B cell (primary cell): ENCODE measurements at regions not wholly inside any gene's neighbourhood (a gene's known extent, or its start where the extent isn't known, plus 50 kb on each side); places are given as distances from the start of the nearest gene placed in this dataset.

Experiments
- ATAC-seq: fragments of 200-7000 bp; cut with Tn5 transposase; one replicate; pipeline ENCODE4 v1.10.0; 2021; ENCODE audit warnings: low read depth, mild to moderate bottlenecking, moderate number of reproducible peaks, moderate library complexity
- CTCF ChIA-PET: fragments of 350-600 bp; sonication (Branson Sonifier 250); formaldehyde crosslinking; loops from one replicate; lab custom pipeline; 2021; ENCODE audit warnings: antibody characterized with exemption, inconsistent platforms; lab: Charles Lee
- POLR2A ChIA-PET: fragments of 350-600 bp; sonication (Branson Sonifier 250); formaldehyde crosslinking; loops from one replicate; lab custom pipeline; 2021; ENCODE audit warnings: antibody characterized with exemption; lab: Charles Lee
- DNase-seq: peaks from one replicate; pipeline ENCODE4 v3.0.0; 2013
- H2AFZ ChIP-seq: 2 replicates; pipeline ENCODE4 v1.6.1; 2012; ENCODE audit warnings: mild to moderate bottlenecking, low read depth, low read length; ENCODE audit not compliant: insufficient read depth, poor library complexity, severe bottlenecking
- H3K27ac ChIP-seq, 2 donors: 1 replicate in 1 of 2; 2 replicates in 1 of 2; pipeline ENCODE4 v1.5.1; 2012 to 2013; ENCODE audit warnings: low read length in 2 of 2, mild to moderate bottlenecking in 2 of 2, moderate library complexity in 1 of 2
- H3K27me3 ChIP-seq, 4 experiments: fragments of 200-600 bp in 1 of 4; sonication (generic) in 1 of 4; replicated peaks in 1 of 4; 1 replicate in 2 of 4; 2 replicates in 2 of 4; pipeline versions ENCODE4 v1.6.1 to v1.7.0; 2013 to 2016; ENCODE audit warnings: low read length in 3 of 4, mild to moderate bottlenecking in 2 of 4, mixed read lengths in 1 of 4, moderate library complexity in 1 of 4; ENCODE audit not compliant: insufficient read depth in 4 of 4, control insufficient read depth in 3 of 4; ENCODE audit errors: control extremely low read depth in 1 of 4
- H3K36me3 ChIP-seq, 2 experiments: replicated peaks in 1 of 2; 1 replicate in 1 of 2; 2 replicates in 1 of 2; pipeline versions ENCODE4 v1.6.1 to v1.7.1; 2013; ENCODE audit warnings: low read length in 1 of 2; ENCODE audit not compliant: insufficient read depth in 2 of 2, control insufficient read depth in 1 of 2; ENCODE audit errors: control extremely low read depth in 1 of 2, extremely low read depth in 1 of 2
- H3K4me1 ChIP-seq, 2 donors: fragments of 200-600 bp in 1 of 2; sonication (generic) in 1 of 2; 1 replicate in 1 of 2; 2 replicates in 1 of 2; pipeline versions ENCODE4 v1.5.1 to v1.6.1; 2013 to 2017; ENCODE audit warnings: low read length in 2 of 2; ENCODE audit not compliant: control insufficient read depth in 2 of 2, insufficient read depth in 2 of 2
- H3K4me2 ChIP-seq: replicated peaks from 2 replicates; pipeline ENCODE3; 2012; ENCODE audit warnings: mild to moderate bottlenecking, low read depth, low read length; ENCODE audit not compliant: poor library complexity, severe bottlenecking
- H3K4me3 ChIP-seq, 5 experiments: fragments of 200-600 bp in 1 of 5; sonication (generic) in 1 of 5; 1 replicate in 3 of 5; 2 replicates in 2 of 5; pipeline versions ENCODE4 v1.5.1 to v1.7.0; 2011 to 2016; ENCODE audit warnings: low read length in 4 of 5, mild to moderate bottlenecking in 4 of 5, low read depth in 2 of 5, control low read depth in 1 of 5, moderate library complexity in 1 of 5; ENCODE audit not compliant: insufficient read depth in 1 of 5; ENCODE audit errors: control extremely low read depth in 1 of 5, extremely low read depth in 1 of 5
- H3K79me2 ChIP-seq: fragments of 200-600 bp; sonication (generic); one replicate; pipeline ENCODE4 v1.6.0; 2016; ENCODE audit warnings: low read length; ENCODE audit not compliant: control insufficient read depth, insufficient read depth
- H3K9ac ChIP-seq: fragments of 200-600 bp; sonication (generic); 2 replicates; pipeline ENCODE4 v1.6.1; 2017; ENCODE audit warnings: mild to moderate bottlenecking, low read length, moderate library complexity
- H3K9me3 ChIP-seq, 3 donors: one replicate each; pipeline versions ENCODE4 v1.6.1 to v1.7.1; 2013; ENCODE audit warnings: low read length in 2 of 3; ENCODE audit not compliant: control insufficient read depth in 2 of 3, insufficient read depth in 1 of 3; ENCODE audit errors: control extremely low read depth in 1 of 3
- H4K20me1 ChIP-seq: 2 replicates; pipeline ENCODE4 v1.6.0; 2012; ENCODE audit warnings: mild to moderate bottlenecking, low read length; ENCODE audit not compliant: insufficient read depth, control insufficient read depth, poor library complexity, severe bottlenecking
- H3K27ac Mint-ChIP-seq: one replicate; pipeline ENCODE4 v1.8.0; 2021; ENCODE audit warnings: mixed read lengths
- H3K27me3 Mint-ChIP-seq: one replicate; pipeline ENCODE4 v1.8.0; 2021; ENCODE audit warnings: mixed read lengths
- H3K4me1 Mint-ChIP-seq: one replicate; pipeline ENCODE4 v1.8.0; 2021; ENCODE audit warnings: mixed read lengths
- H3K4me3 Mint-ChIP-seq: one replicate; pipeline ENCODE4 v1.8.0; 2021; ENCODE audit warnings: mixed read lengths
- H3K9me3 Mint-ChIP-seq: one replicate; pipeline ENCODE4 v1.8.0; 2022; ENCODE audit warnings: mixed read lengths; ENCODE audit not compliant: insufficient read depth
- CTCF ChIP-seq: fragments of 200-600 bp; IDR thresholded peaks from one replicate; pipeline ENCODE4 v1.8.0; 2022; ENCODE audit warnings: antibody characterized with exemption, mild to moderate bottlenecking
- EZH2 ChIP-seq: IDR thresholded peaks from 2 replicates; pipeline ENCODE4 v1.6.1; 2012; ENCODE audit warnings: borderline replicate concordance, low read depth, mild to moderate bottlenecking, moderate library complexity, low read length; ENCODE audit not compliant: insufficient read depth, poor library complexity, severe bottlenecking
- WGBS: methylation state at CpG from one replicate; pipeline ENCODE4 v1.1.5; 2013; ENCODE audit warnings: missing lambda C conversion rate; ENCODE audit not compliant: insufficient coverage; 5-methylcytosine and 5-hydroxymethylcytosine counted together
- intact Hi-C: fragments of 100-400 bp; cut with micrococcal nuclease; formaldehyde crosslinking; loops from one replicate; pipeline ENCODE4 v1.10.0; 2022

GRCh38 chr4:184924516-184924915 lies 93.8 kb upstream of the HELT start:
- intact Hi-C loops = no loop called here
- ChIA-PET CTCF (no interaction called here), POLR2A (no interaction called here)
- Mint-ChIP-seq H3K9me3 (peaks cover 9% of the 10 kb centered on the region), H3K4me3 (no peak overlapping the region), H3K4me1 (no peaks in the 10 kb centered on the region), H3K27ac (no peak overlapping the region), H3K27me3 (peaks cover 6% of the 10 kb centered on the region)
- H3K4me2 ChIP-seq = no peak overlapping the region
- no peaks in the 10 kb centered on the region for H3K4me1 ChIP-seq
- no peak overlapping the region for H3K27ac ChIP-seq
- peaks cover 0 to 4% (median 3%) of the 10 kb centered on the region in 3 donors for H3K9me3 ChIP-seq
- no peak overlapping the region for H3K9ac ChIP-seq
- no peak for DNase-seq
- no peak overlapping the region for H3K4me3 ChIP-seq
- no peaks in the 10 kb centered on the region for H3K27me3 ChIP-seq
- H3K79me2 ChIP-seq = no peaks in the 10 kb centered on the region
- no peak for TF ChIP-seq CTCF
- no peak for TF ChIP-seq EZH2
- no peaks in the 10 kb centered on the region for H3K36me3 ChIP-seq
- H2AFZ ChIP-seq = no peak overlapping the region
- no CpG with 5 or more reads among the region's 2 CpGs for WGBS
- no peaks in the 10 kb centered on the region for H4K20me1 ChIP-seq
- ATAC-seq = no peak

- Histone ChIP-seq H4K20me1 (no peaks in the 10 kb centered on the region), H3K27ac (no peak overlapping the region), H3K4me3 (no peak overlapping the region), H3K9me3 (peaks cover 0 to 4% (median 3%) of the 10 kb centered on the region in 3 donors), H3K9ac (no peak overlapping the region), H3K79me2 (no peaks in the 10 kb centered on the region), H3K4me2 (no peak overlapping the region), H3K27me3 (no peaks in the 10 kb centered on the region), H2AFZ (no peak overlapping the region), H3K4me1 (no peaks in the 10 kb centered on the region), H3K36me3 (no peaks in the 10 kb centered on the region)
- Mint-ChIP-seq H3K27ac (no peak overlapping the region), H3K4me3 (no peak overlapping the region), H3K9me3 (peaks cover 10% of the 10 kb centered on the region), H3K27me3 (peaks cover 1% of the 10 kb centered on the region), H3K4me1 (no peaks in the 10 kb centered on the region)
- TF ChIP-seq CTCF = no peak
- TF ChIP-seq EZH2 = no peak
- POLR2A ChIA-PET = no interaction called here
- intact Hi-C loops = no loop called here
- whole genome bisulfite sequencing = 97% methylated on average over 6 of the region's 8 CpGs
- CTCF ChIA-PET = no interaction called here
- ATAC-seq (no peak), DNase-seq (no peak)
Measured at GRCh38 chr4:184929476-184929875, 88.8 kb upstream of the HELT start.
